ENCODE measurements at regions not wholly inside any gene's neighbourhood (a gene's known extent, or its start where the extent isn't known, plus 50 kb on each side); places are given as distances from the start of the nearest gene placed in this dataset.

DNA sequence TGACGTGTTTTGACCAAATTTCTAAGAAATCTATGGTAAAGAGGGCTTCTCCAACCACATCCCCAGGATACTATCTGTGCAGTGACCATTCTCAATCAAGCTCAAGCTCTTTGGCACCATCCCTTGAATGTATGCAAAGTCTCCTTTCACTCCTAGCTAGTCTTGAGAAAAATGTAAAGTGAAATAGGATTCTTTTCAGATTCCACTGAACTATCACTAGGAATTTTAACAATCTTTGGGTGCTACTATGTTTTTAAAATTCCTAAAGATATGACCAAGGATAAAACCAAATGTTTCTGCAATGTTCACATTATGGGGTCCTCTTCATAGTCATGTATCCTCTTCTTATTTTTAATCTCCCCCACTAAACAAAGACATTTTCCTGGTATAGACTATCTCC lies 107.8 kb downstream of the TMCO5A start:
- TF ChIP-seq, protein P1, sequence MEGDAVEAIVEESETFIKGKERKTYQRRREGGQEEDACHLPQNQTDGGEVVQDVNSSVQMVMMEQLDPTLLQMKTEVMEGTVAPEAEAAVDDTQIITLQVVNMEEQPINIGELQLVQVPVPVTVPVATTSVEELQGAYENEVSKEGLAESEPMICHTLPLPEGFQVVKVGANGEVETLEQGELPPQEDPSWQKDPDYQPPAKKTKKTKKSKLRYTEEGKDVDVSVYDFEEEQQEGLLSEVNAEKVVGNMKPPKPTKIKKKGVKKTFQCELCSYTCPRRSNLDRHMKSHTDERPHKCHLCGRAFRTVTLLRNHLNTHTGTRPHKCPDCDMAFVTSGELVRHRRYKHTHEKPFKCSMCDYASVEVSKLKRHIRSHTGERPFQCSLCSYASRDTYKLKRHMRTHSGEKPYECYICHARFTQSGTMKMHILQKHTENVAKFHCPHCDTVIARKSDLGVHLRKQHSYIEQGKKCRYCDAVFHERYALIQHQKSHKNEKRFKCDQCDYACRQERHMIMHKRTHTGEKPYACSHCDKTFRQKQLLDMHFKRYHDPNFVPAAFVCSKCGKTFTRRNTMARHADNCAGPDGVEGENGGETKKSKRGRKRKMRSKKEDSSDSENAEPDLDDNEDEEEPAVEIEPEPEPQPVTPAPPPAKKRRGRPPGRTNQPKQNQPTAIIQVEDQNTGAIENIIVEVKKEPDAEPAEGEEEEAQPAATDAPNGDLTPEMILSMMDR (IDR thresholded peaks at IDR 0.05 in 8 of 11, conservative IDR thresholded peaks at IDR 0.05 in 3 of 11), result no peak
- TF ChIP-seq POLR2A (IDR thresholded peaks at IDR 0.05), result no peak
- TF ChIP-seq POLR2AphosphoS5 (IDR thresholded peaks at IDR 0.05), result no peak

Data from spleen (tissue), 7 donors.